Cerebellar cortex (tissue), 1 donor: ENCODE measurements at regions not wholly inside any gene's neighbourhood (a gene's known extent, or its start where the extent isn't known, plus 50 kb on each side); places are given as distances from the start of the nearest gene placed in this dataset.

Experiments
- DNase-seq: peaks from one replicate; pipeline ENCODE4 v3.0.0-alpha.2; 2015; ENCODE audit warnings: low spot score

- no peak for DNase-seq
Measured at GRCh38 chr11:30089921-30090320, 73.1 kb upstream of the KCNA4 start.

- no peak for DNase-seq
Measured at GRCh38 chr11:30091246-30091645, 74.4 kb upstream of the KCNA4 start.

GRCh38 chr11:30091737-30092136 lies 74.9 kb upstream of the KCNA4 start:
- no peak for DNase-seq

- no peak for DNase-seq
Measured at GRCh38 chr11:30092518-30092917, 75.7 kb upstream of the KCNA4 start.

GRCh38 chr11:30100495-30100894 lies 83.7 kb upstream of the KCNA4 start:
- no peak for DNase-seq

GRCh38 chr11:30106222-30107181 lies 89.7 kb upstream of the KCNA4 start:
- DNase-seq, result no peak

- no peak for DNase-seq
Measured at GRCh38 chr11:30107899-30108298, 91.1 kb upstream of the KCNA4 start.

- DNase-seq, result no peak
Measured at GRCh38 chr11:30109774-30110173, 92.9 kb upstream of the KCNA4 start.

GRCh38 chr11:30110691-30111090 lies 93.9 kb upstream of the KCNA4 start:
- DNase-seq, result no peak

- no peak for DNase-seq
Measured at GRCh38 chr11:30111786-30112185, 95.0 kb upstream of the KCNA4 start.

GRCh38 chr11:30113326-30113898 lies 96.6 kb upstream of the KCNA4 start:
- DNase-seq, result no peak

- no peak for DNase-seq
Measured at GRCh38 chr11:30116512-30116911, 99.7 kb upstream of the KCNA4 start.

- no peak for DNase-seq
Measured at GRCh38 chr11:30120045-30120589, 103.3 kb upstream of the KCNA4 start.

- DNase-seq, result no peak
Measured at GRCh38 chr11:30125456-30125855, 105.4 kb upstream of the FSHB start.

- peak; percentile 26 for DNase-seq
Measured at GRCh38 chr11:30128269-30128932, 102.4 kb upstream of the FSHB start.

GRCh38 chr11:30131535-30131934 lies 99.3 kb upstream of the FSHB start:
- no peak for DNase-seq

- no peak for DNase-seq
Measured at GRCh38 chr11:30133281-30133680, 97.5 kb upstream of the FSHB start.

- DNase-seq, result peak; percentile 33
Measured at GRCh38 chr11:30143098-30143705, 87.6 kb upstream of the FSHB start.

- no peak for DNase-seq
Measured at GRCh38 chr11:30147293-30147692, 83.5 kb upstream of the FSHB start.

- no peak for DNase-seq
Measured at GRCh38 chr11:30149998-30150397, 80.8 kb upstream of the FSHB start.

- no peak for DNase-seq
Measured at GRCh38 chr11:30150425-30150824, 80.4 kb upstream of the FSHB start.

GRCh38 chr11:30153008-30153407 lies 77.8 kb upstream of the FSHB start:
- DNase-seq, result no peak
